T-helper 22 cell (primary cell): ENCODE measurements at regions not wholly inside any gene's neighbourhood (a gene's known extent, or its start where the extent isn't known, plus 50 kb on each side); places are given as distances from the start of the nearest gene placed in this dataset.

Source experiments
- DNase-seq: peaks from one replicate; pipeline ENCODE4 v3.0.0-alpha.2; 2020; ENCODE audit warnings: low read depth

DNA sequence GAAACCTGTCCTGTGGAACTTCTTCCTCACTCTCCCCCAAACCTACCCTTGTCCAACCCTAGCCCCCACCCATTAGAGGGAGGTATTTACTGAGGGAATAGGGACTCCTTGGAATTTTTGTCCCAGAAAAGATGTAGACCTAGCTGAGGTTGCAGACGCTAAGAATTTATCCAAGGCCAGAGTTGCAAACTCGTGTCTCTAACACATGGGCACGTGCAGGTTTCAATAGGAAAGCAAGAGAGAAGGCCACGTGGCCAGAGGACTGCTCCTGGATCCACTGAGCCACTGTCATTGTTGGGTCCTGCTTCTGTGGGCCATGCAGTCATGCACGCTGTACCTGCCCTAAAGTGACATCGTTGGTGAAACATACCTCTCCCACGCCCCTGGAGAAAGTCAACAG is 243.4 kb upstream of the KCNG1 start:
- no peak for DNase-seq

DNA sequence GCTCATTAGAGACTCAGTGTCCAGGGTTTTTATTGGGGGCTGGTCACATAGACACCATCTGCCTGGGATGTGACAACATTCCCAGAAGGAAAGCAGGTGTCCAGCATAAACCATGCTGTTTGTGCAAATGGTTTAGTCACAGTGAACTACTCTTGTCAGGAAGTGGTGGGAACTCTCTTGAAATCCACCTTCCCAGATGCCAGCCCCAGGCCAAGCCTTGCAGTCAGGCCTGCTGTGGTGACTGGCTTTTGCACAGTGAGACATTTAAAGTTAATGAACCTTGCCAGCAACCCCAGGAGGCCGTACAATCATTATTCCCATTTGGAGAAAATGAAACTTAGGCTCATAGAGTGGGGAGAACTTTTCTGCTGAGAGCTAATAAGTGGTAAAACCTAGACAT is 242.5 kb upstream of the KCNG1 start:
- no peak for DNase-seq

DNA sequence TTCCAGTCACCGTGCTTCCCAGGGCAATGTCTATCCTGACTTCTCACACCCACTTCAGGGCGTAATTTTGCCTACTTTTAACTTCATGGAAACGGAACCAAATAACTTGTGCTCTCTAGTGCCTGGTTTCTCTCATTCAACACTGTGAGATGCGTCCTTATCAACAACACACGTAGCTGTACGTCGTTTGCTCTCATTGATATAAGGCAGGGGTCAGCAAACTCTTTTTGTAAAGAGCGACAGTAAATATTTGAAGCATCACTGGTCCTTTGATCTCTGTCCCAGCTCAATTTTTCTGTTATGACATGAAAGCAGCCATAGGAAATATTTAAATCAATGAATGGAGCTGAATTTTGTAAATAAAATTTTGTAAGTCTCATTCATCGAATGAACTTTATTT is 239.3 kb upstream of the KCNG1 start:
- no peak for DNase-seq

DNA sequence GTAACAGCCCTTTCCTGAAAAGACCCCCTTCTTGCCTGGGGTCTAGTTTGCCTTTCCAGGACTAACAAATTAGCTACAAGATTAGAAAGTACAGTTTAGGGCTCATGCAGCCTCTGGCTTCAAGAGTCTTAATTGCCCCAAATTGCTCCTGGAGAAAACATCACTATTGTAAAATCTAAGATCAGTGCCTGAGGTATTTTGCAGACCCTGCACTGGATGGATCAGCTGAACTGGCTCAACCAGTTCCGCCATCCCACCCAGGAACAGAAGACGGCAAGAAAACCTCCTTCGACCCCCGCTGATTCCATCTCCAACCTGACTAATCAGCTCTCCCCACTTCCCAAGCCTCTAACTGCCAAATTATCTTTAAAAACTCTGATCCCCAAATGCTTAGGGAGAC is 236.5 kb upstream of the KCNG1 start:
- DNase-seq = no peak

DNA sequence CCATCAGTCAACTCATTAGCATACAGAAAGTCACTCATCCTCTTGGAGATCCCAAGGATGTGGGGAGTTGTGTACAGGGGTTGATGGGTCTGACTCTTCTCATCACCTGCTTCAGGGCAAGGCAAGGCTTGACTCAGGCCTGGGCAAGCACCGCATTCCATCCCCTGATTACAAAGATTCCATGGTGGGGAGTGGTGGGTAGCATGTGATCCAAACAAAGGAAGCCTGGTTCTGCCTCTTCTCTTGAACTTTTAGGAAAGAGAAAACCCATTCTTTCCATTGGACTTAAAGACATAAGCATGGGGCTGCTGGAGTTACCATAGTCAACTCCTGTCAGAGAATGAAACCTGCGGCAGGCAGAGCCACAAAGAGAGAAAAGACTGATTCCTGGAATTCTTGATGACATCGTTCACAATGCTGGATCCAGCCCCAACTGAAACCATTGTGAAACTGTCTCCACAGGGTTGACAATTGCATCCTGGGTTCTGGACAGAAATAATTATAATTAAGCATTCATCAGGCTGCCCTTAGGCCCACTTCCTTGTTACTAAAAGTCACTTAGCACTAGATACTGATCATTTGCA is 235.8 kb upstream of the KCNG1 start:
- DNase-seq = no peak

DNA sequence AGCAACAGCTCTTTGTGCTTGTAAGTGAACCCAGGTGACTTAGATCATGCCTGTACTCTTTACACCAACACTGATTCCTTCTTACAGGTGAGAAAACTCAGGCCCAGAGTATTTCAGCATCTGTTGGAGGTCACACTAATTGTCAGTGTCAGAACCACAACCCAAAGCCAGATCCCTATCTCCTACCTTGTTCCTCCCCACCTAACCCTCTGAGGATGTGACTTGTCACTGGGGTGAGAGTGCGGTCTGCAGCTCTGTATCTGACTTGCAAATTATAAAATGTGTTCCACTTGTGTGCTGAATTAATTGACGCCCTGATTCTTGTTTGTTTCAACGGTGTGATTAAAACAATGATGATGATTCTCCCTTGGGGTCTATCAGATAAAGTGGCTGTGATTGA is 232.5 kb upstream of the KCNG1 start:
- no peak for DNase-seq

DNA sequence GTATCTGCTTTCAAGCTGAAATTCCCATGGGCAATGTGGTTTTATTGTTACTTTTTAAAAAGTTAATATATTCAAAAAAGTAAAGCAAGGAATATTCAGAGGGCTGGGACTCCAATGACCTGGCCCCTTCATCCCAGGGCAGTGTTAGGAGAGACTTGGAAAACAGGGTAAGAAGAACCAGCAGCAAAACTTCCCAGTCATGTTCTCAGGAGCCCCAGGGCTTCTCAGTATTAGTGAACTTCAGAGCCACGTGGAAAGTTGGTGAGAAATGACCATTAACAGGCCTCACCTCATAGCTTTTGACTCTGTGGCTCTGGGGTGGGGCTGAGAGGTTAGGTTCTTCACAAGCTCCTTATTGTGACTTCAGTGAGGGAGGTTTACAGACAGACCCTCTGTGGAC is 230.4 kb upstream of the KCNG1 start:
- DNase-seq = no peak

DNA sequence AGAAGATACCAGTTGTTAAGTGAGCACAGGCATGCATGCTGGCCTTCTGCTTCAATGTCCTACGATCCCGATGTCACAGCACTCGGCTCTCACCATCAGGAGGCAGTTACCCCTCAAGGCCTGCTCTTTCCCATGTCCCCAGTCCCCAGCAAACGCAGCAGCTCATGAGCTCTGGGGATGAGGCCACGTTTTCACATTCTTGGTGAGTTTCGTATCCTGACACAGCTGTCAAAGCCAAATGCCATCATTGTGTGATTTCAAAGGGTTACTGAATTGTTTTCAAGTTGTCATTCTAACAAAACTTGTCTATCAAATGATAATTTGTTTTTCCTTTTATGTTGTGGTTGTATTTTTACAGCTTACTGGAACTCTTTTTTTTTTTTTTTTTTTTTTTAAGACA is 226.9 kb upstream of the KCNG1 start:
- DNase-seq = no peak

DNA sequence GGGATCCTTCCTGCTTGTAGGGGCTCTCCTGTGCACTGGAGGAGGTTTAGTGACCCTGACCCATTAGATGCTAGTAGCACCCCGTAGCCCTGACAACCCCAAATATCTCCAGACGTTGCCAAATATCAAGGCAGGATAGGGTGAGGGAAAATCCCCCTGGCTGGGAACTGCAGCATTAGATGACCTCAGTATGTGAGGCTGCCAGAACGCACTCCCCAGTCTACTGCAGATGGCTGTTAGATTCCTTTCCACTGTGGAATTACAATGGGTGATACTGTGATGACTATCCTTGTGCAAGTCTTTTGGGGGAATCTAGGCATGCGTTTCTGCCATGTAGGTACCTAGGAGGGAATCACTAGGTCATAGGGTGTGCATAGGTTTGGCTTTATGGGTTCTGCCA is 226.3 kb upstream of the KCNG1 start:
- DNase-seq = no peak

DNA sequence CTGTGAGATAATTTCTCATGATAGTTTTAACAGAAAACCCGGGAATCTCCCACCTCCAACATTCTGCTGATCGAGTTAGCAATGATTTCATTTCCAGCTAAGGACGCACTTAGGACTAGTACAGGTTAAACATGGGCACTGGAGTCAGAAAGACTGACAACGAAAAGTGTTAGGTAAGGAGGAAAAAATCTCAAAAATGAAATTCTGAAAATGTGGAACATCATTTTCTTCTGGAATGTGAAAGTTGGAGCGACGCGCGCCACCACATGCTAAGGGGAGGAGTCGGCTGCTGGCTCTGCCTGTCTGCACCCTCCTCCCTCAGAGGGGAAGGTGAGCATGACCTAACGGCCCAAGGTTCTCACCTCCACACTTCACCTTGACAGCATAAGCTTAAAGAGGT is 221.6 kb upstream of the KCNG1 start:
- no peak for DNase-seq

DNA sequence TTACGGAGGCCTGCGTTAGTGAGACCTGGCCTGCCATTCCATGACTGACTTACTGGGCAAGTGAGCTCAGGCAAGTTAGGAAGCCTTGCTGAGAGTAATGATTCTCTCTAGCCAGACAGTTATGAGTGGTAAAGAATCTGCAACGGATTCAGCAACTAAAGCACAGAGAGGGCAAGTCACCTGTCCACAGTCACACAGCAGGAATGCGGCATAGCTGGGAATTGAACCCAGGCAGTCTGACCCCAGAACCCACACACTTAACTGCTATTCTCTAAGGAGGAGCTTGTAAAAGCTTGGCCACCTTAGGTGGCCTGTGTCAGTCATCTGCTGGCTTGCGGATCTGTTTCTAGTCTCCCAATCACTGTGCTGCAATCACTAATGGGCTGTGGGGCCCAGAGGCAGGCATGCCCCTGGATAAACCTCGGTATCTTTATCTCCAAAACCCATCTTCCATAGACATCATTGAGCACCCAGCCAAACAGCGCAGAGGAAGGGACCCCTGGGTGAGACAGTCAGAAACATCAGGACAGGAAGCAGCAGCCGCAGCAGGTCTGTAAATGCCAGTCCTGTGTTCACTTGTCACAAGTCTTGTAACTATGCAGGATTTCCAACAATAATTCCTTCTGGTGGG is 215.9 kb upstream of the KCNG1 start:
- no peak for DNase-seq

DNA sequence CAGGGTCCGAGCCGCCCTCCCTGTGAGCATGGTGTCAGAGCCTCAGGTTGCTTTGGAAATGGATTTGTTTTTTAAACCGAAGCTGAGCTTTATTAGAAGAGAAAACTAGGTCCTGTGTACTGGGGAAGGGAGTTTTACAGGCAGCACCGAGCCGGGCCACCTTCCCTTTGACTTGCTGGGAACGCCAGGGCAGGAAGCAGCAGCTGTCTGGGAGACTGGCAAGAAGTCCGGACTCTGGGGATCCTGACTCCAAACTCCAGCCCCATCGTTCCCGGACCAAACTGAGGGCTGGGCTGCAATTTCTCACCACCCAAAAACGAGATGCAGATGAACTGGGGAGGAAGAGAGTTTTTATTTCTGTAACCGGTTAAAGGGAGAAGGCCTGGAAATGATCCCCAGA is 214.9 kb upstream of the KCNG1 start:
- DNase-seq = no peak

DNA sequence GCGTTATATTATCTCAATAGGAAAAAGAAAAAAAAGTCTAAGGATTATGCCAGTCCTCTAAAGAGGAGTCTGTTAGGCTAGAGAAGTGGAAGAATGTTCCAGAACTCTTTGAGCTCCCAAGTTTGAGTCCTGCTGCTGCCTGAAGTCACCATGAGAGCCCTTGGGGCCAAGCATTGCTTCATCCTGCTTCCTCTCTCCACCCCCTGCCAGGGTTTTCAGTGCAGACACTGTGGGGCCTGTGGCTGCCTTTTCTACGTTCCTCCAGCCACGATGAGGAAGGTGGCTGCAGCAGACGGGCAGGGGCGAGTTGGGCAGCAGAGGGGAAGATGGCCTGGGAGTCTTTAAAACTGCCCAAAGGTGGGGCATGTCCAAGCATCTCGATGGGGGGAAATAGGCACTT is 214.4 kb upstream of the KCNG1 start:
- no peak for DNase-seq

DNA sequence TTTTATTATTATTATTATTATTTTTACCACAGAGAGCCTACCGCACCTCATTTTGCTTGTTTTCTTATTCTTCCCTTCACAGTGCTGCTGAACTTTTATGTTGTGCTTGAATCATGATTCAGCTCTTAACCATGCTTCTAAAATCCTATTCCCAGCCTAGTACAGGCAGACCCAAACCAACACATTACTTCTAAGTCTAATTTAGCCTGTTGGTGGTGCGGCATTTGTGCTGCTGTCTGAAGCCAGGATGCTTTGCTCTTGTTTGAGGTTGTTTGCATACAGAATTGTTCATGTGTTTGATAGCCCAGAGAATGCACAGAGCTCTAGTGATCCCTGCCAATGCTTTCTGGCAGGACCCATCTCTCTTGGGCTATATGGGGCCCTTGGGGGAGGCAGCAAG is 213.5 kb upstream of the KCNG1 start:
- DNase-seq = no peak

DNA sequence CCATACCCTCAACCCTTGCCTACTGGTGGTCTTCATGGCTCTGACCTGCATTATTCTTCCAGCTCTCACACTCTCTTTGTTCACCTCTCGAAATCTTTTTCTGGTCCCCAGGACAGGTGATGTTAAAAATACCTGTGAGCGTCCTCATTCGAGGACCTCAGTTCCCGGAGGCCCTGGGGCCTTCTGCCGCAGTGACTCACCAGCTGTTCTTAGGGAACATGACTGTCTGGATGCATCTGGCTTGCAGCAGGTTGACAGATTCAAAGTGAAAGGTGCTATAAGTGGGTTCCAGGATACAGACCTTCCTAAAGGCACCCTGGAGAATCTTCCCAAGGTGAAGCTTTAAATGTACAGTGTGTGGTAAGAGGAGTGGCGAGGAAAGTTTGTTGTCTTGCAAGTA is 210.4 kb upstream of the KCNG1 start:
- no peak for DNase-seq

DNA sequence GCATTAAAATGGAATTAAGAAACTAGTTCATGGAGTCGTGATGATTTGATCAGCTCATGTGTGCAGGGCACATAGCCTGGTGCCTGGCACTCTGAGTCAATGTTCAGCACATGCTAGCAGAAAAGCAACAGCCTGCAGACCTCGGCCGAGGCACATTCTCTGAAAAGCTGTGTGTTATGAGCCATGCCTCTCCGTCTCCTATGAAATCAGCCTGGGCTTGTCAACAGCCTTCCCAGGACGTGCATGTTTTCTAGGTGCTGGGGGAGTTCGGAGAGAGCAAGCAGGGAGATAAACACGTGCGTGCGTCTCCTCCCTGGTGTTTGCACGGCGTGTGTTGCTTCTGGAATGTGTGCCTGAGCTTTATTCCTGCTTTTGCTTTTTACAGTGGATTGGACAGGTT is 207.8 kb upstream of the KCNG1 start:
- DNase-seq = no peak

DNA sequence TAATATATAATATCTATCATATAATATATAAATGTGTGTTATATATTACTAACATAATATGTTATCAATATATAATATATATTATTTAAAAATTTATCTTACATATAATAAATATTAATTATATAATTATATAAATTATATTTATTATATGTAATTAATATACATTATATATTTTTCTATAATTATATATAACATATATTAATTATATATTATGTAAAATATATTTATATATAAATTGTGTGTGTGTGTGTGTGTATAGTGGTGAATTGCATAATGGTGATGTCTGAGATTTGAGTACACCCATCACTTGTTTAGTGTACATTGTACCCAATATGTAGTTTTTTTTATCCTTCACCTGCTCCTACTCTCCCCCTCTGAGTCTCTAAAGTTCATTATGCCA is 205.9 kb upstream of the KCNG1 start:
- no peak for DNase-seq

DNA sequence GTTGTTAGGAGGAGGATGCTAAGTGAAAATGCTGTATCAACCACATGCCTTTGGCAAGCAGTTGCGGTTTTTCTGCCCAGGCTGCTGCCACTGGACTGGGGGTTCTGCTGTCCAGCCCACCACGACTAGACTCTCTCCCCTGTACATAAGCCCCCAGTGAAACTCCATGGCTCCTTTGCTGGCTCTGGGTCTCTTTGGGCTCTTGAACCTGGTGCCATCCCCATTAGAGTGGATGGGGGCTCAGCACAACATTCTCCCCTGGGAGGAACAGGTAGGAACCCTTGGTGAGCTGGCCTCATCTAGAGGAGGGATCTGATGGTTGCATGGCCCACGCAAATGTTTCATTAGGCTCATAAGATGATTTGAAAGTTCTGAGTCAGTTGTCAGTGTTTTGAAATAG is 204.8 kb upstream of the KCNG1 start:
- no peak for DNase-seq

DNA sequence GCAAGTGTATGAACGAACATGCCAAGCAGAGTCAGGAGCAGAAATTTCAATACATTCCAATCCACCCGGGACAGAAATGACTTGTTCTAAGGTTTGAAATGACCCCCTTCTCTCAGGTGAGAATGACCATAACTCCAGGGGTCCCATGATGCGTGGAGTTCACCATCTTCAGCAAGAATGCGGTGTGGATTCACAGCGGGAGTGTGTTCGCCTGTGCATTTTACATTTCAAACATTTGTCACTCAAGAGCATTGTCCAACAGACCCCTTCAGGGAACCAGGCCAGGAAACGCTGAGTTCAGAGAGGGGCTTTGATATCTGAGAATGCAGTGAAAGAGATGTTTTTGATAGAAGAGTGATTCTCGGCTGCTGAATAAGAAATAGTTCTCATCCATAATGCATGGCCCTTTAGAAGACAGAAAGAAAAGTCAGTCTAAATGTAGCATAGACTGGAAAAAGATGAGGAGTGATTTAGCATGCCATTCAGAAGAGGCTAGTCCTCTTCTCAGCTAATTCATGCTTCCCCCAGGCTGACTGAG is 200.3 kb upstream of the KCNG1 start:
- no peak for DNase-seq

DNA sequence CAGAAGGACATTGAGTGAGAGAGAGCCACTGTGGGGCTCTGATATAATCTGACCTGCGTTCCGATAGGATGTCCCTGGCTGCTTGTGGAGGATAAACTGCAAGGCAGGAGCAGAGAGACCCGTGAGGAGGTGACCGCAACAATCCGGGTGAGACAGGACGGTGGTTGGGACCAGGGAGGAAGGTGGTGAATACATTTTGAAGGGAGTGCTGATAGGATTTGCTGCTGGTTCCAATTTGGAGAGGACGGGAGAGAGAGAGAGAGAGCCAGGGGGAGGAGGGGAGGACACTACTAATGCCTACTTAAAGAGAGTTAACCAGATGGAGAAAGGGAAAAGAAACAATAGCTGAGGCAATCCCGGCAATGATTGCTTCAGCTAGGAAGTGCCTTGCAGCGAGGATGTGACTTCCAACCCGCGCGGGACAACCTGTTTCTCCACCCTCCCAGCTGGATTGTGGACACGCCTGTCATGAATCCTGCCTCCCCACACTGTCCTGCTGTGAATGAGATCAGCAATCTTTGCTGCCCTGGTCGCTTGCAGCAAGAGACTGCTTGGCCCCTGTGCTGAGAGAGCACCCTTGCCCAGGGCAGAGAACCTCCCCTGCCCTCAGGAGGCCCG is 199.0 kb upstream of the KCNG1 start:
- no peak for DNase-seq

DNA sequence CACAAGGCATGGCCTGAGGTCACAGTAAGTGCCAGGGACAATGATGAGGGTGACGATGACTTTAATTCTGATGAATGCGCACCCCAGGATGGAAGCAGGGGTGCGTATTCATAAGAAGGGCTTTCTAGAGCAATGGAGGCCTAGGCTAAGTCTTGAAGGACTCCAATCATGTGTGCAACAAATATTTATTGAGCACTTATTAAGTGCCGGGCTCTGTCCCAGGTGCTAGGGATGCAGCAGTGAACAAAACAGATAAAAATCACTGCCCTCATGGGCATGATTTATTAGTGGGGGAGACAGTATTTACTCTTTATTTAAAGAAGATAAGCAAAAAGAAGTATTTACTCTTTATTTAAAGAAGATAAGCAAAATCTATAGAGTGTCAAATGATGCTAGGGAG is 198.2 kb upstream of the KCNG1 start:
- DNase-seq = no peak

DNA sequence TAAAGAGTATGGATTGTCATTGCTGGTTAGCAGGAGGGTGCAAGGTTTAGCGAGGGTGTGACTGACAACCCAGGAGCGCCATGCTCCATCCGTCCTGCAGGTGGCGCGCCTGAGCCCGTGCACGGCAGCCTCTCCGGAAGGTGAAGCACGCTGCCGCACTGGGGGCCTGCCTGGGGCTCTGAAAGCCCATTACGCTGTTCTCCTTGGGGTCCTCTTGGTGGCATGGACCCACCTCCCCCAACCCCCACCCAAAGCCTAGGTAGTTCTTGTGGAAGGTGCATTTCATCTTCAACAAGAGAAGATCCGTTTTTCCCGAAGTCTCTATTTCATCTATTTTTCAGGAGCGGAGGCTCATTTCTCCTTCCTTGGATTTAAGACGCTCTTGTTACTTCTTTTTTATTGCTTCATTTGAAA is 197.4 kb upstream of the KCNG1 start:
- DNase-seq = no peak

DNA sequence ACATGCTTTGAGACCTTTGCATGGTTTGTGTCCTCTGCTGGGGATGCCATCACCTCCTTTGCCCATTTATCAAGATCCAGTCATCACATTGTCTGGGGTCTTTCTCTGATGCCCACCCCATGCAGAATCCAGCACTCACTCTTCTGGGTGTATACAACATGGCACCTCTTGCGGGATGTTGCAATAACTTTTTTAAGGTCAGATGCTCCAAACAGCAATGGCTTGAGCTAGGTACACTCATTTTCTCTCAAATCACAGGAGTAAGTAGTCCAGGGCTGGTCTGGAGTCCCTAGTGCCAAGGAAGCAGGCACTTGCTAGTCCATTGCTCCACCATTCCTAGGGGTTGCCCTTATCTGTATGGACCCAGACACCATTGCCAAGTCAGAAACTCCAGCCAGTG is 196.6 kb upstream of the KCNG1 start:
- no peak for DNase-seq

DNA sequence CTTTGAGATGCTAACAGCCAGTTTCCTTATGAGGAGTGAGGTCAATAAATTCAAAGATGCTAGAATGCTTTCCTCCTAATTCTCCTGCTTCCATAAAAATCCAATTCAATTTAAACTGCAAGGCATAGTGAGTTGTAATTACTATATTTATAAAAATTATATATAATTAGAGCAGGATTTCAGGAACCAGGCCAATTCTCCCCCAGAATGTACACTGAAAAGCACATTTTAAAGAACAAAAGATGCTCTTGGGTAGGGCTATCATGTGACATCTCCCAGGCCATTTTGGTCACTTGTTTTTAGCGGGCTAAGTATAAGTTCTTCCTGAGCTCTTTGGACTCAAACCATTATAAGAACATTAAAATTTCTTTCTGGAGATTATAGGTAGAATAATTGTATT is 195.7 kb upstream of the KCNG1 start:
- no peak for DNase-seq
